DOHH2 (cell line): ENCODE measurements at regions not wholly inside any gene's neighbourhood (a gene's known extent, or its start where the extent isn't known, plus 50 kb on each side); places are given as distances from the start of the nearest gene placed in this dataset.
"Not testable (repeated sequence)": the region's sequence is repeated elsewhere in the genome, so short reads cannot be mapped to it uniquely, and the experiment has no call there.

Experiments used
- H3F3A ChIP-seq: fragments of 200-600 bp; sonication (generic), shearing (Covaris generic); 2 replicates; pipeline ENCODE4 v1.6.0; 2016; ENCODE audit warnings: antibody characterized with exemption, mild to moderate bottlenecking; ENCODE audit not compliant: control insufficient read depth, insufficient read depth
- H3K27ac ChIP-seq: fragments of 200-600 bp; sonication (generic); 2 replicates; pipeline ENCODE4 v1.5.1; 2014; ENCODE audit warnings: low read depth, mild to moderate bottlenecking, low read length, moderate library complexity
- H3K27me3 ChIP-seq: fragments of 200-600 bp; sonication (generic); 2 replicates; pipeline ENCODE4 v1.6.1; 2014; ENCODE audit warnings: mild to moderate bottlenecking, low read length, mixed read lengths; ENCODE audit not compliant: control insufficient read depth
- H3K36me3 ChIP-seq: fragments of 200-600 bp; sonication (generic); 2 replicates; pipeline ENCODE4 v1.6.1; 2014; ENCODE audit warnings: mild to moderate bottlenecking, low read length, moderate library complexity, mixed read lengths; ENCODE audit not compliant: control insufficient read depth
- H3K4me1 ChIP-seq: fragments of 200-600 bp; sonication (generic); 2 replicates; pipeline ENCODE4 v1.6.1; 2014; ENCODE audit warnings: mild to moderate bottlenecking, low read length, mixed read lengths; ENCODE audit not compliant: control insufficient read depth
- H3K4me2 ChIP-seq: fragments of 200-600 bp; sonication (generic); 2 replicates; pipeline ENCODE4 v1.6.0; 2014; ENCODE audit warnings: mild to moderate bottlenecking, low read length, moderate library complexity
- H3K4me3 ChIP-seq: fragments of 200-600 bp; sonication (generic); 2 replicates; pipeline ENCODE4 v1.5.1; 2014; ENCODE audit warnings: mild to moderate bottlenecking, low read length, mixed read lengths
- H3K79me2 ChIP-seq: fragments of 200-600 bp; sonication (generic); 2 replicates; pipeline ENCODE4 v1.6.1; 2014; ENCODE audit warnings: mild to moderate bottlenecking, low read length, mixed read lengths; ENCODE audit not compliant: control insufficient read depth
- H3K9me2 ChIP-seq: fragments of 200-600 bp; sonication (generic); replicated peaks from 2 replicates; pipeline ENCODE4 v1.6.1; 2014; ENCODE audit warnings: mild to moderate bottlenecking, low read length, mixed read lengths; ENCODE audit not compliant: control insufficient read depth
- H3K9me3 ChIP-seq: fragments of 200-600 bp; sonication (generic); 2 replicates; pipeline ENCODE4 v1.6.1; 2014; ENCODE audit warnings: antibody characterized with exemption, low read length, mixed read lengths; ENCODE audit not compliant: control insufficient read depth, insufficient read depth
- H4K20me1 ChIP-seq: fragments of 200-600 bp; sonication (generic); 2 replicates; pipeline ENCODE4 v1.6.0; 2014; ENCODE audit warnings: low read depth, mild to moderate bottlenecking, antibody characterized with exemption, low read length, moderate library complexity; ENCODE audit not compliant: control insufficient read depth, insufficient read depth
- EZH2phosphoT487 ChIP-seq: fragments of 200-600 bp; sonication (generic); IDR thresholded peaks from 2 replicates; pipeline ENCODE4 v1.6.1; 2017; ENCODE audit warnings: borderline replicate concordance, mild to moderate bottlenecking, antibody characterized with exemption, low read length, moderate library complexity, mixed read lengths
- TF ChIP-seq, protein P1 (sequence below): fragments of 200-600 bp; sonication (generic); IDR thresholded peaks from one replicate; pipeline ENCODE4 v1.5.1; 2014; ENCODE audit warnings: antibody characterized with exemption, mild to moderate bottlenecking, low read depth, low read length; ENCODE audit not compliant: poor library complexity, severe bottlenecking

GRCh38 chr10:57654856-57655255 is 612.8 kb downstream of the IPMK start:
- Histone ChIP-seq H3K27me3 (no peaks in the 10 kb centered on the region), H3F3A (no peaks in the 10 kb centered on the region), H3K4me1 (no peaks in the 10 kb centered on the region), H3K36me3 (no peaks in the 10 kb centered on the region), H3K27ac (no peak overlapping the region), H3K4me2 (no peak overlapping the region), H3K9me2 (no peaks in the 10 kb centered on the region), H4K20me1 (no peaks in the 10 kb centered on the region), H3K9me3 (no peaks in the 10 kb centered on the region), H3K4me3 (no peak overlapping the region), H3K79me2 (no peaks in the 10 kb centered on the region)
- TF ChIP-seq, protein P1, sequence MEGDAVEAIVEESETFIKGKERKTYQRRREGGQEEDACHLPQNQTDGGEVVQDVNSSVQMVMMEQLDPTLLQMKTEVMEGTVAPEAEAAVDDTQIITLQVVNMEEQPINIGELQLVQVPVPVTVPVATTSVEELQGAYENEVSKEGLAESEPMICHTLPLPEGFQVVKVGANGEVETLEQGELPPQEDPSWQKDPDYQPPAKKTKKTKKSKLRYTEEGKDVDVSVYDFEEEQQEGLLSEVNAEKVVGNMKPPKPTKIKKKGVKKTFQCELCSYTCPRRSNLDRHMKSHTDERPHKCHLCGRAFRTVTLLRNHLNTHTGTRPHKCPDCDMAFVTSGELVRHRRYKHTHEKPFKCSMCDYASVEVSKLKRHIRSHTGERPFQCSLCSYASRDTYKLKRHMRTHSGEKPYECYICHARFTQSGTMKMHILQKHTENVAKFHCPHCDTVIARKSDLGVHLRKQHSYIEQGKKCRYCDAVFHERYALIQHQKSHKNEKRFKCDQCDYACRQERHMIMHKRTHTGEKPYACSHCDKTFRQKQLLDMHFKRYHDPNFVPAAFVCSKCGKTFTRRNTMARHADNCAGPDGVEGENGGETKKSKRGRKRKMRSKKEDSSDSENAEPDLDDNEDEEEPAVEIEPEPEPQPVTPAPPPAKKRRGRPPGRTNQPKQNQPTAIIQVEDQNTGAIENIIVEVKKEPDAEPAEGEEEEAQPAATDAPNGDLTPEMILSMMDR, result no peak

DNA sequence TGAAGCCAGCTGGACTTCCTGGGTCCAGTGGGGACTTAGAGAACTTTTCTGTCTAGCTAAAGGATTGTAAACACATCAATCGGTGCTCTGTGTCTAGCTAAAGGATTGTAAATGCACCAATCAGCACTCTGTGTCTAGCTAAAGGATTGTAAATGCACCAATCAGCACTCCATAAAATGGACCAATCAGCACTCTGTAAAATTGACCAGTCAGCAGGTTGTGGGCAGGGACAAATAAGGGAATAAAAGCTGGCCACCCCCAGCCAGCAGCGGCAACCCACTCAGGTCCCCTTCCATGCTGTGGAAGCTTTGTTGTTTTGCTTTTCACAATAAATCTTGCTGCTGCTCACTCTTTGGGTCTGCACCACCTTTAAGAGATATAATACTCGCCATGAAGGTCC is 622.6 kb downstream of the IPMK start:
- not testable (repeated sequence) for H4K20me1 ChIP-seq, H3K9me3 ChIP-seq, H3F3A ChIP-seq, H3K9me2 ChIP-seq, H3K27me3 ChIP-seq, H3K36me3 ChIP-seq, H3K4me3 ChIP-seq, H3K27ac ChIP-seq, H3K79me2 ChIP-seq, H3K4me2 ChIP-seq, H3K4me1 ChIP-seq

- H3K79me2 ChIP-seq, result no peaks in the 10 kb centered on the region
- H4K20me1 ChIP-seq, result no peaks in the 10 kb centered on the region
- H3K27ac ChIP-seq, result no peak overlapping the region
- H3K27me3 ChIP-seq, result no peaks in the 10 kb centered on the region
- no peaks in the 10 kb centered on the region for H3K4me1 ChIP-seq
- no peaks in the 10 kb centered on the region for H3F3A ChIP-seq
- no peaks in the 10 kb centered on the region for H3K36me3 ChIP-seq
- H3K9me3 ChIP-seq, result no peaks in the 10 kb centered on the region
- no peaks in the 10 kb centered on the region for H3K9me2 ChIP-seq
- no peak overlapping the region for H3K4me3 ChIP-seq
- H3K4me2 ChIP-seq, result no peak overlapping the region
- no peak for TF ChIP-seq EZH2phosphoT487
- TF ChIP-seq, protein P1, result no peak
Measured at GRCh38 chr10:57638411-57638810, 629.3 kb downstream of the IPMK start.

DNA sequence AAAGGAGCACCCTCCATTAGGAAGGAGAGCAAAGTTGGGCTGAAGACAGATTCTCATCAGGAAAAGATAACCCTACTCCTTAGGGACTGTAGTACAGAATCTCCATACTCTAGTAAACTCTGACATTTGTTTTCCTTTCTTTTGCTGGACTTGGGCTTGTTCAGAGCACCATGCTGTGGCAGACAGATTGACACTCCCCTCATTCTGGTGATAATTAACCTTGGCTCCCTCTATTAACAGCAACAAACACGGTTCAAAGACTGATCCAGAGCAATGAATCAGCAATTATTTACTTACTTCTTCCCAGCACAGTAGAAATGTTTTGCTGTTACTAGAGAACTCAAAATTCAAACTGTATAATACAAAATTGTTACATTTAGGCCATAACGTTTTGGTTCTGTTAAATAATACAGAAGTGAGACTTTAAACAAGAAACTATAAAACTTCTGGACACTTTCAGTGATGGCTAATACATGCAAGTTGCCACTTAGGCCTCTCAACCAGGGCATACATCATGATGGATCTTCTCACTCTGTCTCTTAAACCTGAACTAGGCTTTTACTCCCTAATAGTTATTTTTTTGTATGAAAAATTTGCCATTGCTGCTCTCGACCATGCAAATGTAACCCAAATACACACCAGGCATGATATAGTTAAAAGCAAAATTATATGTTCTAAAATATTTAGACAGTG is 639.0 kb downstream of the IPMK start:
- no peaks in the 10 kb centered on the region for H3K79me2 ChIP-seq
- no peak overlapping the region for H3K4me2 ChIP-seq
- no peaks in the 10 kb centered on the region for H3F3A ChIP-seq
- H3K9me2 ChIP-seq, result no peaks in the 10 kb centered on the region
- H3K4me3 ChIP-seq, result no peak overlapping the region
- no peaks in the 10 kb centered on the region for H3K27me3 ChIP-seq
- no peaks in the 10 kb centered on the region for H3K4me1 ChIP-seq
- no peaks in the 10 kb centered on the region for H3K9me3 ChIP-seq
- H4K20me1 ChIP-seq, result no peaks in the 10 kb centered on the region
- H3K36me3 ChIP-seq, result no peaks in the 10 kb centered on the region
- TF ChIP-seq, protein P1, result no peak
- TF ChIP-seq EZH2phosphoT487, result no peak
- no peak overlapping the region for H3K27ac ChIP-seq
